HG03469 (cell line): ENCODE measurements at regions not wholly inside any gene's neighbourhood (a gene's known extent, or its start where the extent isn't known, plus 50 kb on each side); places are given as distances from the start of the nearest gene placed in this dataset.

ENCODE experiments used
- ATAC-seq: cut with Tn5 transposase; IDR thresholded peaks from one replicate; pipeline ENCODE4 v1.9.1; 2021; ENCODE audit warnings: mild to moderate bottlenecking, moderate library complexity, moderate number of reproducible peaks; ENCODE audit not compliant: unreplicated experiment

GRCh38 chr11:105201166-105201565, 61.6 kb upstream of the CARD18 start:
- no peak for ATAC-seq

DNA sequence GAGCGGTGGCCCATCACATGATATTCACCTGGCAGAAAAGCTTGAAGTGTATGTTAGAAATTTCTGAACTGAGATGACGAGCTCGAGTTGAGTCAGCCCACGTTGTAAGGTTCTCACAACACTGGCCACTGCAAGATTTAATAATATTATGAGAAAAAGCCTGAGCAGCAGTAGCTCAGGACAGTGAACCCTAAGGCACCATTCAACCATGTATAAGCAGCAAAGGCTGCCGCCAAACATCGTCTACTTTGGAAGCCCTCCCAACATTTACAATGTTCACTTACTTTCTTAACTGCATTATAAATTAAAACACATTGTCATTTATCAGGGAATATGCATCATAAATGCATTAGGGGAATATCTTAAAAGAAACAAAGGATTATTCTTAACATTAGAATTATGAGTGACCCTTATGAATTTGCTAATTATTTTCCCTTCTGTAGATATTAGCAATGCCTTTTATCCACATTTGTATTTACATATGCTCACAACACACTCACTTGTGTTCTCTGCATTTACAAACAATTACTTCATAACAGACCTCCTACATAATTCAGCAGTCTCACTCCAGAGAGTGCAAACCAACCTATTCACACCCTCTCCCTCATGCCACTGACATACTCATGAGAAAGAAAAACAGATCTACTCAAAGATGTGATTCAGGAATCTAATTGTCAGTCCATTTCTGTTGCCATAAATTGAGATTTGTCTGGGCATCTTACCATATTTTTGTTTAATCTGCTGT, 57.7 kb upstream of the CARD18 start:
- ATAC-seq: no peak

- no peak for ATAC-seq
These were observed 53.7 kb upstream of the CARD18 start for GRCh38 chr11:105193260-105193659.

DNA sequence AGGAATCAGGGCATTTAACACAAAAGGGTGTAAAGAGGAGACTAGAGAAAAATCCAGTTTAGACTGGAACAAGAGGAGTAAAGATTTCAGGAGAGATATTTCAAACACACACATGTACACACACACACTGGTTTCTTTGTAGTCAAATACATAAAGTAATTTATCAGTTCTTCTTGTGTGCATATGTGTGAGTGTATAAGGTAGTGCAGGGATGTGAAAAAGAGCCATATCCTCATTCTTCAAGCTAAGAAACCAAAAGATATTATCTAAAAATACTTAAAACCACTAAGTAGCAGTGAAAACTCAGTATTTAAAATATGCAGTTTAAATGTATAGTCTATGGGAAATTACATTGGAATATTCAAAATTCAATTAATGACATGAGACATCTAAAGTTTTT, 52.5 kb upstream of the CARD18 start:
- ATAC-seq: no peak

- ATAC-seq: no peak
These were observed 50.0 kb upstream of the CARD18 start for GRCh38 chr11:105189581-105189980.
